Kasumi-1 (cell line): ENCODE measurements at regions not wholly inside any gene's neighbourhood (a gene's known extent, or its start where the extent isn't known, plus 50 kb on each side); places are given as distances from the start of the nearest gene placed in this dataset.
A peak's percentile ranks its signal among the peaks of the same experiment; 100 is the strongest.

Source experiments
- DNase-seq, 2 experiments: peaks; one replicate each; lab custom pipeline; 2025; lab: John Stamatoyannopoulos, UW

DNA sequence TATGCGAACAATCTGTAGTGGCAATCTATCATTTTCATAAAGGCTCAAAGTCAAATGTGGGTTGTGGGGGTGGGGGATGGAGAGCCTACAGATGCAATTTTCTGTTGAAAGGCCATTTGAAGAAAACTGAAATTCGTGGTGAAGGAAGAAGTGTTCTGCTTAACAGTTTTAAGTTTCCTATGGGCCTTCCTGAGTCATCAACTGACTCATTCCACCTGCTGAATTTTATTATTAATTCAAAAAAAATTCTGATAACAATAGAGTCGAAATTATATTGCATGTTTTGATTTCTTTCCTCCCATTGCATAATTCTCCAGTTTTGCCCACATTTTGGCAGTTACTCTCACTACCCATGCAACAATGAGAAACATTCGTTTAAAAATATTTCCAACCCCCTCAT is 622.3 kb upstream of the ARID1B start:
- peak in 1 of 2 experiments; percentile 3 for DNase-seq

DNA sequence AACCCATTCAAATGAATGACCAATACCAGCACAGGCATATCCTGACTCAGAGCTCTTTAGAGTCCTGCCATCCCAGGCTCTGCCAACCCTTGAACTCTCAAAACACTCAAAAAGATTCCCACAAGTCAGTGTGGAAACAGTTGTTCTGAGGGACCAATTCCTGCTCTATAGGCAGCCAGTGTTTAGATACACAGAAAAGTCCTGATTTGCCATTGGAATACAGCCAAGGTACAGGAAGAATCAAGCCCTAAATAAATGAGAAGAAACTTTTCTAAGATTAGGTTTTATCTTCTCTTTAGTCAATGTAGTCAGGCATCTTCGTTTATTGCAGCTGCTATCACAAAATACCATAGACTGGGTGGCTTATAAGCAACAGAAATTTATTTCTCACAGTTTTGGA is 626.8 kb upstream of the ARID1B start:
- no peak for DNase-seq

DNA sequence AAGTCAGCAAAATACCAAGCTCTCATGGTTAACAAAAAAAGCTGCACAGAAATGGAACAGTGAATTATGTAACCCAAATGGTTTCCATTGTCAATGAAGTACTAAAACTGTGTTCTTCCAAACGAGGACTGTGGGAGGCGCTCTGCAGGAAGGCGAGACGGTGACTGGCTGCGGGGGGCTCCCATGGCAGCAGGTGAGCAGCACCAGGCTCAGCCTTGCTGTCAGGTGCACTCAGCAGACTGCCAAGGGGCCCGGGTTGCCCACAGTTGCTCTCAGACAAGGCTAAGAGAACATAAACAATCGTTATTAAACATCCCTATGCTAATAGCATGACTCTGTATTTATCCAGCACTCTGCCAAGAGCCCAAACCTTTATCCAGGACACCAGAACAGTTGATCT is 630.3 kb upstream of the ARID1B start:
- DNase-seq = no peak

DNA sequence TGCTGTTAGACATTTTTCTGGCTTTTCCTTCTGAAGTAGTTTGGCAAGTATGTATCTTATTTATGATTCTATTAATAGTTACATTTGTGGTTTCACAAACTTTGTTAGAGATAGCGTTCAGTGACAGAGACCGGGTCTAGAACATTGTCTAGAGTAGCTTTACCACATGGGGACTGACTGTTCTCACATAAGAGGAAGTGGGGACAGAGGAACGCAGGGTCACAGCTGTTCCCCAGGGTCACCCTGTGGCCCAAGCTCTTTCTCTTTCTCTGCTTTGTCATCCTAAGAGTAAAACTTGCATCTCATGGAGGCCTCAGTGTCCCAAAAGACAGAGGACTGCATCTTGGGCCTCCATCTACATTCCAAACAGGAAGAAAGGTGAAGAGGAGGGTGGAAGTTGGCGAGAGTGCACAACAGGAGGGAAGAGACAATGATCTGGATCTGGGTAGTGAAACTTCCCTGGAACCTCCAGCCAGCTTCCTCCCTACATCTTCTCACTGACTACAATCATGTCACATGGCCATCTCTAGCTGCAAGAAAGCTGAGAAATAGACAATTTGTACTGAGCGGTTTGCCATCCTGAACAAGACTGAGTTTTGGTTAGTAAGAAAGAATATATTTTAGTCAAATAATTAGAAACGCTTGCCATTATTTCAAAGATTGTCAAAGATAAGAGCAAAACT is 645.8 kb upstream of the ARID1B start:
- peak; percentile 65 to 69 for DNase-seq

DNA sequence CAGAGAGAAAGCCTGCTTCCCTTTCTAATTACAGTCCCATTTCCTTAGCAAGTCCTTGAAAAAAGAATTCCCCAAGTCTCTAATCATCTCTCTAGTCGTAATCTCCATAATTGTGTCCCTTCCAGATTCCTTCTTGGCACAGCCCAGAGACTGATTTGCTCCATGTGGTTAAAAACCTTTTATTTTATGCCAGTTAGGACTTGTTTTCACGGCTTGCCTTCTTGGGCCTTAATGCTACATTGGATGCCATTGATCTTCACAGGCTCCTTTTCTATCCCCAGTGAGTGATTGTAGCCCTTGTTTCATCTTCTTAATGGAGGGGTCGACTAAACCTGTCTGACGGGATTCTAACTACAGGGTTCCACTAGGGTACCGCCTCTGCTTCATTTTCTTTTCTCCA is 650.6 kb upstream of the ARID1B start:
- no peak for DNase-seq

DNA sequence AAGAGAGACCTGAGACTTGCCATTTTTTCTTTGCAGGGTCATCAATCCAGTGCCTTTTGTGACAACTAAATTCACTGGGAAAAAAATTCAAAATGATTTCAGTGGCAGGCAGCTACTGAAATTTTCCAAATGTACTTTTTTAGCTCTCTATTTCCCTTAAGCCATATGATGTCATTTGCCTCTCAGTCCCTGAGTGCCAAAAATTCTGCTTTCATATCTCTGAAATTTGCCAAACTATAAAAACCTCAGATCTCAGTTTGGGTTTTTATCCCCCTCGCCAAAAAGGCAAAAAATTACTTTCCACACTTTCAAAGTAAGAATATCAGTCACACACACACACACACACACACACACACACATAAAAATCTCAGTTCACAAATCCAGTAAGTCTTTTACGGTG is 651.3 kb upstream of the ARID1B start:
- DNase-seq = no peak

DNA sequence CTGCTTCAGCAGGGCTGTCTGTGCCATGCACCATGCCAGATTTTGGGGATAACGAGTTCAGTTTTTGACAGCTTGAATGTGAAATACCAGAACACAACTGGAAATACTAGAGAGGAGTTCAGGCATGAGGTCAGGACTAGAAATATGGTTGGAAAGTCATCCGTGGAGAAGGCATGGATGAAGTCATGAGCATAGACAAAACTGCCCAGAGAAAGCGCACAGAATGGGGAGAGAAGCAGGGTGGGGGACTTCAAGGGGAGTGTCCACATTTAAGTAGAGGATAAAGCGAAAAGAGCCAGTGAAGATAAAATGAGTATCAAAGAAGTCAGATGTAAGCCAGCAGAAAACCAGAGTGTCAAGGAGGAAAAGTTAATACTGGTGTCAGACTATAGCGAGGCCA is 653.4 kb upstream of the ARID1B start:
- DNase-seq = no peak

DNA sequence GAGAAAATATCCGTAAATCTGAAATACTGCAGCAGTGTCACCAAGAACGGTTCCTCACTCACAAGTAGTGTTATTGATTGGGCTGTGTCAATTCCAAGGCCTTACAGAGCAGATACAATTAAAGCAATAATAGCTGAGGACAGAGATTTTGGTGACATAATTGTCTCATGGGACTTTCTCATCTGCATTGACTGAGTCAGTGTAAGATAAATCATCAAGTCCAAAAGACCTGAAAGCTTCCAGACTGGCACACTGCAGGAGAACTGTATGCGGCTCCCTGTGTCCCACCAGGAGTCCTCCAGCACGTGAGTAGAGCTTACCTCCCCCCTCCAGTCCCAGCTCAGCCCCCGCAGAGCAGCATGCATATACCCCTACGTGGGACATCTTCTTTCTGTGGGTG is 655.2 kb upstream of the ARID1B start:
- no peak for DNase-seq

DNA sequence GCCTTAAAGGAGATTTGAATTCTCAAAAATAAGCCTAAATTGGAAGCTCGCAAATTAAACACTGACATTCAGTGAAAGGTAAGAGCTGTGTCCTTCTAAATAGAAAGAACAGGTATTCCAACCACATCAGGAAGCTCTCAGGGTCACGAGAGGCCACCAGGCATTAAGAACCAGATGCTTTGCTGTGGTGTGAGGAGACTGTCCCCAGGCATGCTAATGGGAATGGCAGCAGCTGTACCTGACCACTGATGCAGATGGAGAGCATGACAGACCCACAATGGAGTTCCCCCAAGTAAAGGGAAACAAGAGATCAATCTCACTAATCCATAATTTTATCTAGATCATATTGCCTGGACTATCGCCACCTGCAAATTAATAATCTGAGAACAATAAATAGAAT is 658.9 kb upstream of the NOX3 start:
- no peak for DNase-seq

DNA sequence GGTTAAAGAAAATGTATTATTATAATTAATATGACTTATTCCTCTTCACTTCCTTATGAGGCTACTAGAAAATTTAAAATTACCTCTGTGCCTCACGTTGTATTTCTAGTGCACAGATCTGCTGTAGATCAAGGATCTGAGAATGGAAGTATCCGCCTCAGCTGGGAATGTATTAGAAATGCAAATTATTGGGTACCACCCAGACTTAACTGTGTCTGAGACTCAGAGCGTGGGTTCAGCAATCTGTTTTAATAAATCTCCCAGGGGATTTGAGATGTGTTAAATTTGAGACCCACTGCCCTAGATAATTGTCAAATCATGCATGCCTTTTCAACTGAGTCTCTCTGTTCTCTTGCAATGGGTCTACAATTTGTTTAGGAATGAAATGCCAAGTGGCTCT is 658.0 kb upstream of the NOX3 start:
- DNase-seq = no peak

DNA sequence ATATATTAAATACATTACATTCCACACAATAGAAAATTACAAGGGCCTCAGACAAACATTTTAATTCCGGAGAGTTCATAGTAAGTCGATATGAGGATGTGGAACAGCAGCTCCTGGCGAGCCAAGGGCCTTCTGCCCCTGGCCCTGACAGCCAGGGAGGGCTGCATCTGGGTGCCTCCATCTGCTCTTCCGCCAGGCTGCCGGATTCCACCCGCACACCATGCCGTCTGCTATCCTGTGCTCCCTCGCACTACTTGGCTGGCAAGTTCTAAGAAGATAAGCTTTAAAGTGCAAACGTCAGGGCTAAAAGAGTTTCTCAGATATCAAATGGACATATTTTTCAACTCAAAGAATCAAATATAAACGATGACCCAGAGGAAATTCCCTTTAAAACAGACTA is 656.3 kb upstream of the NOX3 start:
- no peak for DNase-seq

DNA sequence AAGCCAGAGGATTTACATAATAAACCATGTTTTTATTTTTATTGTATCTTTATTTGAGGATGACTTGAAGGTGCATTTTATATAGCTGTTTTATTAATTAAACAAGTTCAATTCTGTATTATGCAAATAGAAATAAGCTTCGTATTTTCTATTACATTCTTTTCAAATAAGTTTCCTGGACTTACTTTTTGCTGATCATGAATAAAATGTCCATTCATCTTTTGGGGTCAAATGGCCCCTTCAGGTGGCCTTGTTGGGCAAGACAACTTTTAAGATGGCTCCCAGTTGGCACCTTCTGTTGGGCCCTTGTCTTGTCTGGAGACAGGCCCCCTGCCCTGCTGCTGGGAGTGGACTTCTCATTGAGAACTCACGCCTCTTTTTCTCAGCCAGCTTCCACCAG is 654.6 kb upstream of the NOX3 start:
- no peak for DNase-seq

DNA sequence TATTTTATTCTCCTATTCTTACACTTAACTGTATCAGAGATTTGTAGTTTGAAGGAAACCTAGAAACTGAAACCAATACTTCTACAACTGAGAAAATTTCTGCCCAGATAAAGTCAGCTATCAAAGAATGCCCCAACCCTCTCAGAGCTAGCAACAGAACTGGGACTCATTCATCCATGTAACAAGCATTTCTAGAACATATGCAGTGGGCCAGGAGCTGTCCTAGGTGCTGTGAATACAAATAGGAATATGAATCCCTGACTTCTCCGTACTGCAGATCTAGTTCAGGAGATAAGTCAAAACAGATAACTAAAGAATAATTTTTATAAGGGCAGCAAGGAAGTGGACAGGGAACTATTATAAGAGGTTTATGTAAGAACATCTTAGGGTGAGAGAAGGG is 654.1 kb upstream of the NOX3 start:
- DNase-seq = peak in 1 of 2 experiments; percentile 24

DNA sequence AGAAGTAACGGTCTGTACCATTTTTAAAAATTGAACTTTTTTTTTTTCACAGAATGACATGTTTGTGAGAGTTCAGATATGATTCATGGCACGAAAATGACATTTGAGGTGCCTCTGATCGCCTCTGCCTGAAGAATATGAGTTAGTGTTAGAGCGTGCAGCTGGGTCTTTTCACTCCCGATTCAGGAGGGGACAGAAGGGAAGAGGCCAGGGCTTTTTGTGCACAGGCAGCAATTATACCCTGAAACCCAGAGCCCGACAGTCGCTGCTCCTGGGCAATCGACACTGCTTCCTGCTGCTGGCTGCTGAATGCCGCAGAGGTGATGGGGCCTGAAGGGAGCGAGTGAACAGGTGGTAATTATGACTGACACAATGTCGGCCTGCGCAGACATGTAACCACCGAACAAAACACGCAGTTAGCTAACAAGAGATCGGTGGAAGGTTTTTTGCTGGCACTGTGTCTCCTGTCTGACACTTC is 652.0 kb upstream of the NOX3 start:
- no peak for DNase-seq

DNA sequence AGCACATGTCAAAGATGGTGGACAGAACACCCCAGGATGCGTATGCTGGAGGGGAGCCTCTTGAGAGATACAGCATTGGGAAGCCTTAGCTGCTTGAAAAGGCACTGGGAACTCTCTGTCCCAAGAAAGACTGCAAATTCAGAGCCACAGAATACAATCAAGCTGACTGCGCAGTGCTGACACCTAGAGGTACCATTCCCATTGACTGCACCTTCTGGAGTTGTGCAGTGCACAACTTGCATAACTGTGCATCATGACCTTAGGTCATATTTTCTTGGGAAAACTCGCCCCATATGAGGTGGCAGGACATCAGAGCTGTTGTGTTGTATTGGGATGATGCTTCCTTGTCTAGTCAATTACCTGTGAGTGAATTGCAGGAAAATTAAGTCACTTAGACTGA is 646.5 kb upstream of the NOX3 start:
- peak; percentile 6 to 36 for DNase-seq

DNA sequence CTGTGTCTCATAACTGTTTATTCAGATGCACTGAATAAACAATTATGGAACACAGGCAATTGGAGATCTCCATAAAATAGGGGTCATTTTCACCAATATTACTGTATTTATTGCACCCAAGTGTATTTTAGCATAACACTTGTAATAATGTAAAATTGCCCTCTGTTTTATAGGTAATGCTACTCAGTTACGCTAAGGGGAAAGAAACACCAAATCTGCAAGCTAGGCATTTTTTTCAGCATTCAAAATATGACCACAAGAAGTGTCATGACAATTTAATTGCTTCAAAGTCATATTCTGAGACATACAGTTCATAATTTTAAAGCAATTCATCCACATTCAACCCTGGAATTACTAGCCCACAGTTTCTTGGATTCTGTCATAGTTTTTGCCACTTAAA is 643.2 kb upstream of the NOX3 start:
- DNase-seq = no peak

DNA sequence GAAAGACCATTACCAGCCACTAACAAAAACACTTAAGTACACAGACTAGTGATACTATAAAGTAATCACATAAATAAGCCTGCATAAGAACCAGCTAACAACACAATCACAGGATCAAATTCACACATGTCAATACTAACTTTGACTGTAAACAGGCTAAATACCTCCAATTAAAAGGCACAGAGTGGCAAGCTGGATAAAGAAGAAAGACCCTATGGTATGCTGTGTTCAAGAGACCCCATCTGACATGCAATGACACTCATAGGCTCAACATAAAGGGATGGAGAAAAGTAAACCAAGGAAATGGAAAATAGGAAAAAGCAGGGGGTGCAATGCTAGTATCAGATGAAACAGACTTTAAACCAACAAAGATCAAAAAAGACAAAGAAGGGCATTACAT is 631.8 kb upstream of the NOX3 start:
- no peak for DNase-seq

DNA sequence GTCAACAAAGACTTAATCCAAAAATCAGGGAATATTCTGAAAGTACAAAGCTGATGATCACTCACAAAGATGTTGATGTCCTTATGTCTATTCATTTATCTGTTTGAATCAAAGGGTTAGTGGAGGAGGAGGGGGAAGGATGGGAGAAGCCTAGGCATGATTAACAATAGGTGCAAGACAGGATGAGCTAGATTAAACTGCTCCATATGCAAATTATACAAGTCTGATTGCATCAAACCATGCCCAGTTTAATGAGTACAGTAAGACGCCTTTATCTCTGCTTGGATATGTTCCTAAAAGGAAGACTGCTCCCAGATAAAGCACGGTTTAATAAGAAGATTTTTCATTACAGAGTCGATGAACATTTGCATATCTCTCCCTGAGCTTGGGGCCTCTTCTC is 626.4 kb upstream of the NOX3 start:
- DNase-seq = no peak

DNA sequence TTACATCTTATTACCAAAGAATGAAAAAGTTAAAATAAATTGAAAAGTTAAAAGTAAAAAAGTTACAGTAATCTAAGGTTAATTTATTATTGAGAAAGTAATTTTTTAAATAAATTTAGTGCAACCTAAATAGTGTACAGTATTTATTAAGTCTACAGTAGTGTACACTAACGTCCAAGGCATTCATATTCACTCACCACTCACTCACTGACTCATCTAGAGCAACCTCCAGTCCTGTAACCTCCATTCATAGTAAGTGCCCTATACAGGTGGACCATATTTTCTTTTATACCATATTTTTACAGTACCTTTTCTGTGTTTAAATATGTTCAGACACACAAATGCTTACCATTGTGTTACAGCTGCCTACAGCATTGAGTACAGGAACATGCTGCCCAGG is 624.7 kb upstream of the NOX3 start:
- DNase-seq = no peak

DNA sequence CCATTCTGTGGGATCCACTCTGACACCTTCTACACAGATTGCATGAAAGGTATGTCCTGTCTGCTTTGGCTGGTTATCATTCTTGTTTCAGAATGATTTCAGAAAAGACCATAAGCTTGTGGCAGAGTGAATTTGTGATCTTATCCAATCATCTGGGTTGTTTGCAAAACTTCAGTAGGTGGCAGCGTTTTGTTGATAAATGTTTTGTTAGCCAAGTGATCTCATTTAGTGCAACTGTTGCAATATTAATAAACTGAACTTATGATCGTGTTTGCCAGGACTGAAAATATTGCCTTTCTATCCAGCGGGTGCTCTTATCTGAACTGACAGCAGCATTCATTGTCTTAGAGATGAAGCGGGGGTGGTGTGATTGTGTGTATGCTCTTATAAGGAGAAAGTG is 613.2 kb upstream of the NOX3 start:
- DNase-seq = peak; percentile 27 to 35

DNA sequence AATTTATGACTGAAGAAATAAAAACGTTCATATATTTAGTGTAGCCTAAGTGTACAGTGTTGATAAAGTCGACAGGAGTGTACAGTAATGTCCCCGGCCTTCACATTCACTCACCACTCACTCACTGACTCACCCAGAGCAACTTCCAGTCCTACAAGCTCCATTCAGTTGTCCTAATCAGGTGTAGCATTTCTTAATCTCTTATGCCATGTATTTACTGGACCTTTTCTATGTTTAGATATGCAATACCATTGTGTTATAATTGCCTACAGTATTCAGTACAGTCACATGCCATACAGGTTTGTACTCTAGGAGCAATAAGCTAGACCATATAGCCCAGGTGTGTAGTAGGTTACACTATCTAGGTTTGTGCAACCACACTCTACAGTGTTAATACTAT is 610.2 kb upstream of the NOX3 start:
- DNase-seq = no peak

DNA sequence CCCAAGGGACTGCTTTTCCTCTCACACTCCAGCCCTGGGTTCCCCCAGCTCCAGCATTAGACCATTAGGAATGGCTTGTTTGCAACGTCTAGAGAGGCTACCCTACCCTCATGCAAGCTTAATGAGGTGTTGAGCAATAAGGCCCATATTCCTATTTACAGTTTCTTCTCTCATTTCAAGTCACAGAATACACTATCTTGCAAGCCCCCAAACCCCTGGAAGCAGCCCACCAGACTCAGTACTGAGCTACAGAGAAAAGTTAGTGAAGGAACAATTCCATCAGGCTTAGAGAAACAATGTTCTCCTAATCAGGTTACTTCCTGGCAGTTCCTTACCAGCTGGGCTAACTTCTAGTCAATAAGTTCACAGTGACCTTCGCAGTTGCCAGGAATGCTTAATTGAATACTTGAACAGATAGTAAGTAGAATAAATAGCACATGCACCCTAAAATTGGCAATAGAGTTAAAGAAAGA is 606.5 kb upstream of the NOX3 start:
- no peak for DNase-seq

DNA sequence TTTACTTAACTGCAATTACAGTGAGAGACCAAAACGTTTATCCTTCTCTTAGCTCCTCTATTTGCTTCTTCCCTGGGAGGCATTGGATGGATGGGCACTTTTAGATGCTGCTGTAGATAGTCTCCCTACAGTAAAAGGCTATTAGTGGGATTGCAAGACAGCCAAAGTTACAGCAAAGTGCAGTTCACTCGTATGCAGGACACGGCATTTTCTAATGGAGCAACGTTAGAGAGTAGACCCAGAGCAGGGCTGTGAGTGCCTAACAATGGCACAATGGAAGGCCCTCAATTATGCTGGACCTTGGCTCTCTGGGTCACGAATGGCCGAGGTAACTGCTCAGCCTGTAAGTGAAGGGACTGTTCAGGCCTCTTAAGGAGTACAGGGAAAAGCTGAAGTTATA is 605.8 kb upstream of the NOX3 start:
- DNase-seq = no peak

DNA sequence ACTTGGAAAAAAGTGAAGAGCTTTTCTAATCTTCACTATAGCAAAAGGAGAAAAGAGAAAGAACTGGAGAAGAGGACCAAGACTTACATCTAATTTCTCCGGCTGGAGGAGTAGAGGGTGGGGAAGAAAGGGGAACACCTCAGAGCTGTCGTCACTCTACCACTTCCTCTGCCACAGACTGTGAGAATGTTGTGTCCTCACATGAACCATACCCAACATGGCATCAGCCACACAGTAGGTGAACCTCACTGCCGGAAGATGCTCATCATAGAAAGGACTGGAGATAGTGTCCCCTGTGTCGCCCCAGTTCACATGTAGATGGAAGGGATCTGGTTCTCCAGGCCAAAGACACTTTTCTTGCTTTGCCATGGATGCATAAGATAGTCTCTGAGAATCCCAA is 604.4 kb upstream of the NOX3 start:
- peak; percentile 20 to 40 for DNase-seq
